PC-9 (cell line): ENCODE measurements at regions not wholly inside any gene's neighbourhood (a gene's known extent, or its start where the extent isn't known, plus 50 kb on each side); places are given as distances from the start of the nearest gene placed in this dataset.

ENCODE experiments used
- EZH2 ChIP-seq: fragments of 200-600 bp; sonication (generic); IDR thresholded peaks from 2 replicates; pipeline ENCODE4 v1.8.0; 2017; ENCODE audit warnings: antibody characterized with exemption, low read depth
- TF ChIP-seq, protein P1 (sequence below): fragments of 200-600 bp; sonication (generic); conservative IDR thresholded peaks from 2 replicates; pipeline ENCODE4 v1.6.1; 2017; ENCODE audit warnings: mixed run types, antibody characterized with exemption, mild to moderate bottlenecking, moderate library complexity

DNA sequence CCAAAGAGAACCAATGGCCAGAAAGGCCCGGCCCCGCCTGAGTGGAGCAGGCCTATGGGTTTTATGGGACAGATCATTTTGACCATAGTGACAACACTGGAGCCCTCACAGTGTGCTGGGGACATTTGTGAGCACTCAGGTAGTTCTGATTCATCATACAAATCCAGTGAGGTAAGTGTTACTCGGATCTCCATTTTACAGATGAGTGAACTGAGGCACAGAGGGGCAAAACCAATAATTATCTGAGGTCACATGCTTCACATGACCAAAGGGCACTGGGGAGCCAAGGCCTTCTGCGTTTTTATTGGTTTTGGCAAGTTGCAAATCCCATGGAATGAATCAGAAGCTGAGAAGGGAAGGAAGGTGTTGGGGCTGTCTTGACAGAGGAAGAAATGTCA, 111.5 kb upstream of the MGAT5 start:
- TF ChIP-seq, protein P1, sequence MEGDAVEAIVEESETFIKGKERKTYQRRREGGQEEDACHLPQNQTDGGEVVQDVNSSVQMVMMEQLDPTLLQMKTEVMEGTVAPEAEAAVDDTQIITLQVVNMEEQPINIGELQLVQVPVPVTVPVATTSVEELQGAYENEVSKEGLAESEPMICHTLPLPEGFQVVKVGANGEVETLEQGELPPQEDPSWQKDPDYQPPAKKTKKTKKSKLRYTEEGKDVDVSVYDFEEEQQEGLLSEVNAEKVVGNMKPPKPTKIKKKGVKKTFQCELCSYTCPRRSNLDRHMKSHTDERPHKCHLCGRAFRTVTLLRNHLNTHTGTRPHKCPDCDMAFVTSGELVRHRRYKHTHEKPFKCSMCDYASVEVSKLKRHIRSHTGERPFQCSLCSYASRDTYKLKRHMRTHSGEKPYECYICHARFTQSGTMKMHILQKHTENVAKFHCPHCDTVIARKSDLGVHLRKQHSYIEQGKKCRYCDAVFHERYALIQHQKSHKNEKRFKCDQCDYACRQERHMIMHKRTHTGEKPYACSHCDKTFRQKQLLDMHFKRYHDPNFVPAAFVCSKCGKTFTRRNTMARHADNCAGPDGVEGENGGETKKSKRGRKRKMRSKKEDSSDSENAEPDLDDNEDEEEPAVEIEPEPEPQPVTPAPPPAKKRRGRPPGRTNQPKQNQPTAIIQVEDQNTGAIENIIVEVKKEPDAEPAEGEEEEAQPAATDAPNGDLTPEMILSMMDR = no peak
- TF ChIP-seq EZH2 = no peak
